ENCODE measurements at regions not wholly inside any gene's neighbourhood (a gene's known extent, or its start where the extent isn't known, plus 50 kb on each side); places are given as distances from the start of the nearest gene placed in this dataset.

DNA sequence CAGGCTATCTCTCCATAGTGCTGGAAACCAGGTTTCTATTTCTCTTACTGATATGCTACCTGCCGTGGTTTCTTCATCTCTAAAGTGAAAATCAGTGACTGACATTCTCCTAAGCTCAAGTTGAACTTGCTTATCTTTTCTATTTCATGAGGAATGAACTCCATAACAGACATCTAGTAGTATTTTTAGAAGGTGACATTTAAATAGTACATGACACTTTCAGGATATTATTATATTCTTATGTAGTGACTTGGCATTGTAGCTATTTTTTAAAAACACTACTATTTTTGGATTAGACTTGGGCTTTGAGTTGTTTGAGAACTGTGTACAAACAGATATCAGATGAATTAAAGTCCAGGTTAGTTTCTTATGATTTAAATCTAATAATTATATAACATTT, 1381.8 kb downstream of the DSC3 start:
- TF ChIP-seq, protein P1, sequence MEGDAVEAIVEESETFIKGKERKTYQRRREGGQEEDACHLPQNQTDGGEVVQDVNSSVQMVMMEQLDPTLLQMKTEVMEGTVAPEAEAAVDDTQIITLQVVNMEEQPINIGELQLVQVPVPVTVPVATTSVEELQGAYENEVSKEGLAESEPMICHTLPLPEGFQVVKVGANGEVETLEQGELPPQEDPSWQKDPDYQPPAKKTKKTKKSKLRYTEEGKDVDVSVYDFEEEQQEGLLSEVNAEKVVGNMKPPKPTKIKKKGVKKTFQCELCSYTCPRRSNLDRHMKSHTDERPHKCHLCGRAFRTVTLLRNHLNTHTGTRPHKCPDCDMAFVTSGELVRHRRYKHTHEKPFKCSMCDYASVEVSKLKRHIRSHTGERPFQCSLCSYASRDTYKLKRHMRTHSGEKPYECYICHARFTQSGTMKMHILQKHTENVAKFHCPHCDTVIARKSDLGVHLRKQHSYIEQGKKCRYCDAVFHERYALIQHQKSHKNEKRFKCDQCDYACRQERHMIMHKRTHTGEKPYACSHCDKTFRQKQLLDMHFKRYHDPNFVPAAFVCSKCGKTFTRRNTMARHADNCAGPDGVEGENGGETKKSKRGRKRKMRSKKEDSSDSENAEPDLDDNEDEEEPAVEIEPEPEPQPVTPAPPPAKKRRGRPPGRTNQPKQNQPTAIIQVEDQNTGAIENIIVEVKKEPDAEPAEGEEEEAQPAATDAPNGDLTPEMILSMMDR (conservative IDR thresholded peaks at IDR 0.05; ENCODE audit: low read length), result no peak
- TF ChIP-seq EZH2phosphoT487 (IDR thresholded peaks at IDR 0.05; ENCODE audit: borderline replicate concordance), result no peak
